ENCODE measurements at regions not wholly inside any gene's neighbourhood (a gene's known extent, or its start where the extent isn't known, plus 50 kb on each side); places are given as distances from the start of the nearest gene placed in this dataset.

GRCh38 chr2:82411071-82411470, 2048.0 kb downstream of the SUCLG1 start:
- no peak overlapping the region; the same call in 1 of the 2 replicates for H3K27ac ChIP-seq
- no peak for TF ChIP-seq CTCF (conservative IDR thresholded peaks at IDR 0.05)

GRCh38 chr2:82395531-82395930, 2063.5 kb downstream of the SUCLG1 start:
- H3K27ac ChIP-seq: no peak overlapping the region
- no peak for TF ChIP-seq CTCF (conservative IDR thresholded peaks at IDR 0.05)

- no peak overlapping the region for H3K27ac ChIP-seq
- TF ChIP-seq CTCF (conservative IDR thresholded peaks at IDR 0.05): no peak
These were observed 2067.7 kb downstream of the SUCLG1 start for GRCh38 chr2:82391386-82391785.

GRCh38 chr2:82355622-82356021, 2051.1 kb upstream of the LRRTM1 start:
- H3K27ac ChIP-seq: no peak overlapping the region
- TF ChIP-seq CTCF (conservative IDR thresholded peaks at IDR 0.05): no peak

GRCh38 chr2:82345910-82346309, 2041.4 kb upstream of the LRRTM1 start:
- no peak overlapping the region for H3K27ac ChIP-seq
- TF ChIP-seq CTCF (conservative IDR thresholded peaks at IDR 0.05): no peak

GRCh38 chr2:82344670-82345069, 2040.1 kb upstream of the LRRTM1 start:
- peak; percentile 77 for TF ChIP-seq CTCF (conservative IDR thresholded peaks at IDR 0.05)
- H3K27ac ChIP-seq: no peak overlapping the region

GRCh38 chr2:82342356-82342755, 2037.8 kb upstream of the LRRTM1 start:
- TF ChIP-seq CTCF (conservative IDR thresholded peaks at IDR 0.05): no peak
- H3K27ac ChIP-seq: no peak overlapping the region

Data from VCaP (cell line).